HG02970 (cell line): ENCODE measurements at regions not wholly inside any gene's neighbourhood (a gene's known extent, or its start where the extent isn't known, plus 50 kb on each side); places are given as distances from the start of the nearest gene placed in this dataset.
"Not testable (repeated sequence)": the region's sequence is repeated elsewhere in the genome, so short reads cannot be mapped to it uniquely, and the experiment has no call there.

ENCODE experiments used
- ATAC-seq: cut with Tn5 transposase; IDR thresholded peaks from one replicate; pipeline ENCODE4 v1.9.1; 2021; ENCODE audit warnings: mild to moderate bottlenecking, moderate library complexity, moderate number of reproducible peaks; ENCODE audit not compliant: unreplicated experiment, low FRiP score

GRCh38 chr7:65453341-65454030 lies 79.8 kb downstream of the ZNF92 start:
- no peak for ATAC-seq

GRCh38 chr7:65454469-65454868 lies 80.8 kb downstream of the ZNF92 start:
- ATAC-seq: no peak

GRCh38 chr7:65455050-65455449 lies 81.4 kb downstream of the ZNF92 start:
- not testable (repeated sequence) for ATAC-seq

GRCh38 chr7:65457705-65458104 lies 84.0 kb downstream of the ZNF92 start:
- no peak for ATAC-seq

GRCh38 chr7:65459438-65459837 lies 85.8 kb downstream of the ZNF92 start:
- no peak for ATAC-seq

GRCh38 chr7:65462148-65462716 lies 88.6 kb downstream of the ZNF92 start:
- ATAC-seq: no peak

- no peak for ATAC-seq
These were observed 89.5 kb downstream of the ZNF92 start for GRCh38 chr7:65463184-65463583.

GRCh38 chr7:65469919-65470558 lies 96.4 kb downstream of the ZNF92 start:
- ATAC-seq: not testable (repeated sequence)

- ATAC-seq: no peak
These were observed 97.9 kb downstream of the ZNF92 start for GRCh38 chr7:65471587-65471986.

GRCh38 chr7:65475040-65475726 lies 101.5 kb downstream of the ZNF92 start:
- ATAC-seq: no peak

- ATAC-seq: peak; percentile 91
These were observed 102.2 kb downstream of the ZNF92 start for GRCh38 chr7:65475734-65476319.

GRCh38 chr7:65477326-65477725 lies 103.7 kb downstream of the ZNF92 start:
- no peak for ATAC-seq

GRCh38 chr7:65489260-65489767 lies 115.7 kb downstream of the ZNF92 start:
- ATAC-seq: no peak

- not testable (repeated sequence) for ATAC-seq
These were observed 123.0 kb downstream of the ZNF92 start for GRCh38 chr7:65496697-65497096.

GRCh38 chr7:65503434-65504152 lies 129.9 kb downstream of the ZNF92 start:
- no peak for ATAC-seq

GRCh38 chr7:65504504-65505319 lies 131.1 kb downstream of the ZNF92 start:
- not testable (repeated sequence) for ATAC-seq

GRCh38 chr7:65505320-65505633 lies 131.6 kb downstream of the ZNF92 start:
- not testable (repeated sequence) for ATAC-seq

GRCh38 chr7:65508581-65509367 lies 135.1 kb downstream of the ZNF92 start:
- ATAC-seq: not testable (repeated sequence)
